Stimulated activated CD4-positive, alpha-beta T cell treated with anti-CD3 and anti-CD28 coated beads, Interleukin-4, amount 100 ng/mL, for 1 hour (primary cell): ENCODE measurements at regions not wholly inside any gene's neighbourhood (a gene's known extent, or its start where the extent isn't known, plus 50 kb on each side); places are given as distances from the start of the nearest gene placed in this dataset.
"Not testable (repeated sequence)": the region's sequence is repeated elsewhere in the genome, so short reads cannot be mapped to it uniquely, and the experiment has no call there.

Experiments
- DNase-seq: peaks from one replicate; pipeline ENCODE4 v3.0.0-alpha.2; 2020

- no peak for DNase-seq
Observed at GRCh38 chr4:64216741-64217140, 192.5 kb downstream of the TECRL start.

GRCh38 chr4:64205376-64205775 is 203.9 kb downstream of the TECRL start:
- no peak for DNase-seq

- no peak for DNase-seq
Observed at GRCh38 chr4:64200001-64200555, 209.2 kb downstream of the TECRL start.

GRCh38 chr4:64195582-64195981 is 213.7 kb downstream of the TECRL start:
- DNase-seq, result no peak

GRCh38 chr4:64192731-64193412 is 216.4 kb downstream of the TECRL start:
- no peak for DNase-seq

GRCh38 chr4:64174247-64174882 is 234.9 kb downstream of the TECRL start:
- DNase-seq, result no peak

GRCh38 chr4:64166365-64166764 is 242.9 kb downstream of the TECRL start:
- no peak for DNase-seq

GRCh38 chr4:64158648-64159326 is 250.5 kb downstream of the TECRL start:
- peak; percentile 5 for DNase-seq

- no peak for DNase-seq
Observed at GRCh38 chr4:64157397-64157796, 251.9 kb downstream of the TECRL start.

GRCh38 chr4:64156253-64156652 is 253.0 kb downstream of the TECRL start:
- DNase-seq, result no peak

- no peak for DNase-seq
Observed at GRCh38 chr4:64146030-64146429, 263.2 kb downstream of the TECRL start.

- no peak for DNase-seq
Observed at GRCh38 chr4:64144994-64145393, 264.3 kb downstream of the TECRL start.

GRCh38 chr4:64130907-64131306 is 278.3 kb downstream of the TECRL start:
- no peak for DNase-seq

- DNase-seq, result no peak
Observed at GRCh38 chr4:64125354-64125753, 283.9 kb downstream of the TECRL start.

- no peak for DNase-seq
Observed at GRCh38 chr4:64121803-64122202, 287.4 kb downstream of the TECRL start.

GRCh38 chr4:64105903-64106302 is 303.3 kb downstream of the TECRL start:
- no peak for DNase-seq

GRCh38 chr4:64095398-64095797 is 313.9 kb downstream of the TECRL start:
- no peak for DNase-seq

GRCh38 chr4:64079316-64079715 is 329.9 kb downstream of the TECRL start:
- DNase-seq, result no peak

- DNase-seq, result no peak
Observed at GRCh38 chr4:64068096-64068495, 341.2 kb downstream of the TECRL start.

GRCh38 chr4:64062991-64063390 is 346.3 kb downstream of the TECRL start:
- DNase-seq, result no peak

GRCh38 chr4:64037033-64037432 is 372.2 kb downstream of the TECRL start:
- not testable (repeated sequence) for DNase-seq

GRCh38 chr4:64022560-64022959 is 386.7 kb downstream of the TECRL start:
- DNase-seq, result no peak

- no peak for DNase-seq
Observed at GRCh38 chr4:64016893-64017292, 392.4 kb downstream of the TECRL start.

- DNase-seq, result no peak
Observed at GRCh38 chr4:64014647-64015046, 394.6 kb downstream of the TECRL start.
